ENCODE measurements at regions not wholly inside any gene's neighbourhood (a gene's known extent, or its start where the extent isn't known, plus 50 kb on each side); places are given as distances from the start of the nearest gene placed in this dataset.
"Not testable (repeated sequence)": the region's sequence is repeated elsewhere in the genome, so short reads cannot be mapped to it uniquely, and the experiment has no call there.

GRCh38 chr1:104322131-104322530 lies 572.4 kb downstream of the AMY1C start:
- no peak for DNase-seq (ENCODE audit: low spot score)

GRCh38 chr1:104329278-104329677 lies 579.6 kb downstream of the AMY1C start:
- DNase-seq (ENCODE audit: low spot score): no peak

GRCh38 chr1:104331763-104332162 lies 582.1 kb downstream of the AMY1C start:
- no peak for DNase-seq (ENCODE audit: low spot score)

- DNase-seq (ENCODE audit: low spot score): not testable (repeated sequence)
These were observed 588.2 kb downstream of the AMY1C start for GRCh38 chr1:104337927-104338326.

- no peak for DNase-seq (ENCODE audit: low spot score)
These were observed 592.2 kb downstream of the AMY1C start for GRCh38 chr1:104341944-104342343.

- no peak for DNase-seq (ENCODE audit: low spot score)
These were observed 598.6 kb downstream of the AMY1C start for GRCh38 chr1:104348277-104348676.

- DNase-seq (ENCODE audit: low spot score): no peak
These were observed 603.9 kb downstream of the AMY1C start for GRCh38 chr1:104353580-104353979.

- no peak for DNase-seq (ENCODE audit: low spot score)
These were observed 608.4 kb downstream of the AMY1C start for GRCh38 chr1:104358086-104358485.

- no peak for DNase-seq (ENCODE audit: low spot score)
These were observed 608.9 kb downstream of the AMY1C start for GRCh38 chr1:104358621-104359020.

- DNase-seq (ENCODE audit: low spot score): no peak
These were observed 628.7 kb downstream of the AMY1C start for GRCh38 chr1:104378414-104378813.

- DNase-seq (ENCODE audit: low spot score): no peak
These were observed 630.3 kb downstream of the AMY1C start for GRCh38 chr1:104380003-104380402.

GRCh38 chr1:104387716-104388508 lies 638.2 kb downstream of the AMY1C start:
- no peak for DNase-seq (ENCODE audit: low spot score)

- no peak for DNase-seq (ENCODE audit: low spot score)
These were observed 642.9 kb downstream of the AMY1C start for GRCh38 chr1:104392552-104392951.

- DNase-seq (ENCODE audit: low spot score): no peak
These were observed 652.5 kb downstream of the AMY1C start for GRCh38 chr1:104402178-104402577.

GRCh38 chr1:104403883-104404282 lies 654.2 kb downstream of the AMY1C start:
- DNase-seq (ENCODE audit: low spot score): no peak

- no peak for DNase-seq (ENCODE audit: low spot score)
These were observed 657.0 kb downstream of the AMY1C start for GRCh38 chr1:104406728-104407127.

GRCh38 chr1:104408268-104408667 lies 658.6 kb downstream of the AMY1C start:
- DNase-seq (ENCODE audit: low spot score): no peak

GRCh38 chr1:104435255-104435654 lies 685.6 kb downstream of the AMY1C start:
- no peak for DNase-seq (ENCODE audit: low spot score)

- DNase-seq (ENCODE audit: low spot score): no peak
These were observed 690.3 kb downstream of the AMY1C start for GRCh38 chr1:104440011-104440410.

GRCh38 chr1:104456724-104457123 lies 707.0 kb downstream of the AMY1C start:
- no peak for DNase-seq (ENCODE audit: low spot score)

- no peak for DNase-seq (ENCODE audit: low spot score)
These were observed 710.2 kb downstream of the AMY1C start for GRCh38 chr1:104459886-104460285.

- DNase-seq (ENCODE audit: low spot score): no peak
These were observed 711.2 kb downstream of the AMY1C start for GRCh38 chr1:104460880-104461279.

- DNase-seq (ENCODE audit: low spot score): no peak
These were observed 713.5 kb downstream of the AMY1C start for GRCh38 chr1:104463126-104463697.

- DNase-seq (ENCODE audit: low spot score): no peak
These were observed 716.4 kb downstream of the AMY1C start for GRCh38 chr1:104466068-104466467.
